OCI-LY7 (cell line): ENCODE measurements at regions not wholly inside any gene's neighbourhood (a gene's known extent, or its start where the extent isn't known, plus 50 kb on each side); places are given as distances from the start of the nearest gene placed in this dataset.

Experiments
- BruUV-seq: library from RNA; stranded (reverse); fragments of 400-500 nt; replicated peaks from 2 replicates; lab custom pipeline; 2021; lab: Mats Ljungman, UMichigan
- CTCF ChIA-PET: fragments of 300-600 bp; sonication (Branson Sonifier 250); formaldehyde crosslinking; loops from one replicate; lab custom pipeline; 2022; ENCODE audit warnings: antibody characterized with exemption; ENCODE audit not compliant: unreplicated experiment; lab: Charles Lee
- POLR2A ChIA-PET: fragments of 300-600 bp; sonication (Branson Sonifier 250); formaldehyde crosslinking; loops from one replicate; lab custom pipeline; 2022; ENCODE audit warnings: antibody characterized with exemption; lab: Charles Lee
- DNase-seq: peaks from one replicate; pipeline ENCODE4 v3.0.0-alpha.2; 2015; ENCODE audit warnings: low spot score
- H2AFZ ChIP-seq: fragments of 200-600 bp; sonication (generic), shearing (Covaris generic); 2 replicates; pipeline ENCODE4 v1.6.1; 2014; ENCODE audit warnings: mild to moderate bottlenecking, antibody characterized with exemption, low read length, moderate library complexity
- H3K27ac ChIP-seq: fragments of 200-600 bp; sonication (generic); 2 replicates; pipeline ENCODE4 v1.5.1; 2014; ENCODE audit warnings: mixed run types, low read depth, mild to moderate bottlenecking, moderate library complexity, low read length, inconsistent platforms; ENCODE audit not compliant: poor library complexity, severe bottlenecking
- H3K36me3 ChIP-seq: fragments of 200-600 bp; sonication (generic); 2 replicates; pipeline ENCODE4 v1.6.1; 2014; ENCODE audit warnings: mild to moderate bottlenecking, antibody characterized with exemption, low read length, moderate library complexity, mixed read lengths; ENCODE audit not compliant: insufficient read depth
- H3K4me1 ChIP-seq: fragments of 200-600 bp; sonication (generic); 2 replicates; pipeline ENCODE4 v1.5.1; 2014; ENCODE audit warnings: mild to moderate bottlenecking, low read length; ENCODE audit not compliant: insufficient read depth, poor library complexity, severe bottlenecking
- H3K4me2 ChIP-seq: fragments of 200-600 bp; sonication (generic); 2 replicates; pipeline ENCODE4 v1.6.1; 2014; ENCODE audit warnings: mild to moderate bottlenecking, low read length
- H3K4me3 ChIP-seq: fragments of 200-600 bp; sonication (generic); 2 replicates; pipeline ENCODE4 v1.5.1; 2014; ENCODE audit warnings: mild to moderate bottlenecking, low read depth, low read length; ENCODE audit not compliant: poor library complexity, severe bottlenecking
- H3K79me2 ChIP-seq: fragments of 200-600 bp; sonication (generic); 2 replicates; pipeline ENCODE4 v1.6.1; 2016; ENCODE audit warnings: low read depth, mild to moderate bottlenecking, low read length, moderate library complexity, mixed read lengths; ENCODE audit not compliant: insufficient read depth
- H3K9me2 ChIP-seq: fragments of 200-600 bp; sonication (generic); 2 replicates; pipeline ENCODE4 v1.6.1; 2016; ENCODE audit warnings: mild to moderate bottlenecking, low read length, mixed read lengths; ENCODE audit not compliant: insufficient read depth
- H3K9me3 ChIP-seq: fragments of 200-600 bp; sonication (generic); 2 replicates; pipeline ENCODE4 v1.6.1; 2014; ENCODE audit warnings: mild to moderate bottlenecking, mixed run types, low read length, mixed read lengths
- H4K20me1 ChIP-seq: fragments of 200-600 bp; sonication (generic); 2 replicates; pipeline ENCODE4 v1.6.1; 2014; ENCODE audit warnings: mild to moderate bottlenecking, antibody characterized with exemption, low read length, moderate library complexity, mixed read lengths; ENCODE audit not compliant: insufficient read depth
- EZH2phosphoT487 ChIP-seq: fragments of 200-600 bp; sonication (generic); IDR thresholded peaks from 2 replicates; pipeline ENCODE4 v1.6.1; 2018; ENCODE audit warnings: low read depth, borderline replicate concordance, mild to moderate bottlenecking, mixed run types, antibody characterized with exemption, low read length, moderate library complexity, mixed read lengths
- intact Hi-C: fragments of 100-400 bp; cut with micrococcal nuclease; formaldehyde crosslinking; loops from one replicate; pipeline ENCODE4 v1.10.0; 2022; ENCODE audit not compliant: unreplicated experiment
- TF ChIP-seq, protein P1 (sequence below): fragments of 200-600 bp; sonication (generic); conservative IDR thresholded peaks from 2 replicates; pipeline ENCODE4 v1.5.1; 2014; ENCODE audit warnings: mild to moderate bottlenecking, antibody characterized with exemption, low read length, moderate library complexity, mixed read lengths

DNA sequence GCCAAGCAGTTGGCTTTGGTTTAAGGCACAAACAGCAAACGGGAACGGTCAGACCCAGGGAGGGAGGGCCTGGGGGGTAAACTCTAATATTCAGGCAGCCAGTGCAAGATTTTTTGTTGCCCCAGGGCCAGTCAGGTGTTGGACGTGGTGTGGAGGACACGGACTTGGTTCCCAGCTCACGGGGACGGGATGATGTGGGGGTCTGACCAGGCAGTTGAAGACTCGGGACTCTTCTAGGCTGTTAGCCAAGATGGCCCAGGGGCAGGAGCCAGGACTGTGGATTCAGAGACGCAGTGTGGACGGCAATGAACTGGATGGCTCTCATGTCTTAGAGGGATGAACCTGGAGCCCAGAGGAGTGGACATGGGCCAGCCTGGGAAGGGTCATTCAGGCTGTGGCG, 169.2 kb downstream of the C9orf50 start:
- Histone ChIP-seq H2AFZ (no peak overlapping the region), H3K9me2 (no peaks in the 10 kb centered on the region), H3K4me1 (peaks cover 4% of the 10 kb centered on the region), H3K79me2 (no peaks in the 10 kb centered on the region), H4K20me1 (no peaks in the 10 kb centered on the region), H3K27ac (no peak overlapping the region), H3K36me3 (no peaks in the 10 kb centered on the region), H3K9me3 (no peaks in the 10 kb centered on the region), H3K4me2 (no peak overlapping the region), H3K4me3 (no peak overlapping the region)
- no peak for TF ChIP-seq EZH2phosphoT487
- TF ChIP-seq, protein P1, sequence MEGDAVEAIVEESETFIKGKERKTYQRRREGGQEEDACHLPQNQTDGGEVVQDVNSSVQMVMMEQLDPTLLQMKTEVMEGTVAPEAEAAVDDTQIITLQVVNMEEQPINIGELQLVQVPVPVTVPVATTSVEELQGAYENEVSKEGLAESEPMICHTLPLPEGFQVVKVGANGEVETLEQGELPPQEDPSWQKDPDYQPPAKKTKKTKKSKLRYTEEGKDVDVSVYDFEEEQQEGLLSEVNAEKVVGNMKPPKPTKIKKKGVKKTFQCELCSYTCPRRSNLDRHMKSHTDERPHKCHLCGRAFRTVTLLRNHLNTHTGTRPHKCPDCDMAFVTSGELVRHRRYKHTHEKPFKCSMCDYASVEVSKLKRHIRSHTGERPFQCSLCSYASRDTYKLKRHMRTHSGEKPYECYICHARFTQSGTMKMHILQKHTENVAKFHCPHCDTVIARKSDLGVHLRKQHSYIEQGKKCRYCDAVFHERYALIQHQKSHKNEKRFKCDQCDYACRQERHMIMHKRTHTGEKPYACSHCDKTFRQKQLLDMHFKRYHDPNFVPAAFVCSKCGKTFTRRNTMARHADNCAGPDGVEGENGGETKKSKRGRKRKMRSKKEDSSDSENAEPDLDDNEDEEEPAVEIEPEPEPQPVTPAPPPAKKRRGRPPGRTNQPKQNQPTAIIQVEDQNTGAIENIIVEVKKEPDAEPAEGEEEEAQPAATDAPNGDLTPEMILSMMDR, result no peak
- BruUV-seq, result no TSS peak
- ChIA-PET CTCF (no interaction called here), POLR2A (no interaction called here)
- DNase-seq, result no peak
- intact Hi-C loops, result no loop called here

DNA sequence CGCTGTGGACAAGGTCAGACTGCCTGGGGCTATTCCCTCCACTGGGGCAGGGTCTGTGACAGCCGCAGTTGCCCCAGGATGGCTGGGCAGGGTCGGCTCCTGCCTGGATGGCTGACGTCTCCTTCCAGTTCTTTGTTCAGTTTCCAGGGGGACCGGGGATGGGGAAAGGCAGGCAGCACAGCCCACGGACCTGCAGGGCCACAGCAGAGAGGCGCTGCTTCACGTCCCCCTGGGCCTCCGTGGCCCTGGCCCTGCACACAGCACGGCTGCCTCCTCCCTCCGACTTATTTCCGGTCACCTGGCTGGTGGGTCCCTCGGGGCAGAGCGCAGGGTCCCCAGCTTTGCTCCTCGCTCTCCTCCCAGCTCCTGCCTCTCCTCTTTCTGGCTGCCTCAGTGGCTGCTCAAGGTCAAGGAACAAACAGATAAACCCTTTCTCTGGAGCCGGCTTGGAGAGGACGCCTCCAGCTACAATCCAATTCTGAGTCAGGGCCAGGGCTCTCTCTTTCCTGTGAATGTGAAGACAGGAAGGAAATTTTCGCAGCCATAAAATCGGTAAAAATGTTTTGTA, 169.7 kb downstream of the C9orf50 start:
- Histone ChIP-seq H3K4me3 (no peak overlapping the region), H4K20me1 (no peaks in the 10 kb centered on the region), H3K9me2 (no peaks in the 10 kb centered on the region), H3K27ac (no peak overlapping the region), H3K36me3 (no peaks in the 10 kb centered on the region), H3K4me2 (no peak overlapping the region), H3K9me3 (no peaks in the 10 kb centered on the region), H3K4me1 (peaks cover 6% of the 10 kb centered on the region), H3K79me2 (no peaks in the 10 kb centered on the region), H2AFZ (no peak overlapping the region)
- intact Hi-C loops, result no loop called here
- ChIA-PET POLR2A (no interaction called here), CTCF (no interaction called here)
- no peak for DNase-seq
- no peak for TF ChIP-seq EZH2phosphoT487
- TF ChIP-seq, protein P1, result no peak
- BruUV-seq, result no TSS peak

DNA sequence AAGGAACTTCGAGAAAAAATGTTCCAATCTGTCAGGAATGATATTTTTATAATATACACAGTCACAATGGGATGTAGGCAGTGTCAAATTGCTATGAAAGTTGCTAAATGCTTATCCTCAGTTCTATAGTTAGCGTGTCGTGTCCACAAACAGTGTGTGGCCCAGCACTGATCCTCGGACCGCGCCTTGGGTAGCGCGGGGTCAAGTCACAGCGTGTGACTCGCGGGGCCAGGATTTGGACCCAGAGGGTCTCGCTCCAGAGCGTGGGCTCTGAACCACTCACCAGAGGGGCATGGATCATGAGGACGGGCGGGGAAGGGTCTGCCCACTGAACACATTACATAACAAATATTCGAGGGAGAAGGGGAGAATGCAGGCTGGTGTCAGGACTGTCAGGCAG, 171.8 kb downstream of the C9orf50 start:
- Histone ChIP-seq H3K9me2 (no peaks in the 10 kb centered on the region), H3K4me2 (no peak overlapping the region), H3K27ac (no peak overlapping the region), H3K4me1 (peaks cover 6% of the 10 kb centered on the region), H3K4me3 (no peak overlapping the region), H3K9me3 (no peaks in the 10 kb centered on the region), H3K36me3 (no peaks in the 10 kb centered on the region), H3K79me2 (no peaks in the 10 kb centered on the region), H4K20me1 (no peaks in the 10 kb centered on the region), H2AFZ (no peak overlapping the region)
- DNase-seq, result no peak
- no peak for TF ChIP-seq EZH2phosphoT487
- TF ChIP-seq, protein P1, result no peak
- ChIA-PET POLR2A (interaction anchor here (0.7 kb wide), 1 partner anchor 105 kb away, joined by 3 read pairs; no protein-coding TSS in a partner anchor), CTCF (no interaction called here)
- intact Hi-C loops, result no loop called here
- no TSS peak for BruUV-seq
